Nephron (organoid): ENCODE measurements at regions not wholly inside any gene's neighbourhood (a gene's known extent, or its start where the extent isn't known, plus 50 kb on each side); places are given as distances from the start of the nearest gene placed in this dataset.

Source experiments
- H3K27ac Mint-ChIP-seq, 3 experiments: 2 replicates each; pipeline ENCODE4 v1.8.0; 2020; ENCODE audit warnings: mixed read lengths in 3 of 3, mild to moderate bottlenecking in 2 of 3, moderate library complexity in 1 of 3
- H3K27me3 Mint-ChIP-seq: 2 replicates; pipeline ENCODE4 v1.8.0; 2021; ENCODE audit warnings: low read depth, mild to moderate bottlenecking, moderate library complexity, mixed read lengths
- H3K36me3 Mint-ChIP-seq: 2 replicates; pipeline ENCODE4 v1.8.0; 2020; ENCODE audit warnings: low read depth, mixed read lengths
- H3K4me1 Mint-ChIP-seq: 2 replicates; pipeline ENCODE4 v1.8.0; 2020; ENCODE audit warnings: mixed read lengths
- H3K4me3 Mint-ChIP-seq, 3 experiments: 2 replicates each; pipeline ENCODE4 v1.8.0; 2020; ENCODE audit warnings: mild to moderate bottlenecking in 3 of 3, mixed read lengths in 3 of 3, moderate library complexity in 2 of 3
- H3K9me3 Mint-ChIP-seq: 2 replicates; pipeline ENCODE4 v1.8.0; 2020; ENCODE audit warnings: mixed read lengths
- CTCF ChIP-seq, 3 experiments: fragments of 200-600 bp; sonication (generic); IDR thresholded peaks; one replicate each; pipeline ENCODE4 v1.5.0; 2021; ENCODE audit warnings: antibody characterized with exemption in 3 of 3; ENCODE audit not compliant: unreplicated experiment in 3 of 3

GRCh38 chr20:17836303-17836861, 132.2 kb downstream of the SNX5 start:
- no peak for TF ChIP-seq CTCF (IDR thresholded peaks at IDR 0.05; ENCODE audit: unreplicated experiment in 3 of 3)

GRCh38 chr20:17835934-17836300, 132.7 kb downstream of the SNX5 start:
- TF ChIP-seq CTCF (IDR thresholded peaks at IDR 0.05; ENCODE audit: unreplicated experiment in 3 of 3) = no peak
- Mint-ChIP-seq H3K36me3 (no peaks in the 10 kb centered on the region), H3K27ac (peak overlapping the region; percentile 70 to 96 (median 95)), H3K4me3 (peak overlapping the region in 2 of 3 experiments; percentile 19 to 29), H3K27me3 (peaks cover 4% of the 10 kb centered on the region), H3K9me3 (no peaks in the 10 kb centered on the region), H3K4me1 (peaks cover 42% of the 10 kb centered on the region)

More at GRCh38 chr20:17836303-17836861, 132.2 kb downstream of the SNX5 start:
- H3K4me1 Mint-ChIP-seq = peaks cover 46% of the 10 kb centered on the region
- H3K27ac Mint-ChIP-seq = peak overlapping the region; percentile 70 to 96 (median 95)
- H3K9me3 Mint-ChIP-seq = no peaks in the 10 kb centered on the region
- H3K27me3 Mint-ChIP-seq = peaks cover 4% of the 10 kb centered on the region
- H3K36me3 Mint-ChIP-seq = no peaks in the 10 kb centered on the region
- H3K4me3 Mint-ChIP-seq = peak overlapping the region in 2 of 3 experiments; percentile 19 to 29

- Mint-ChIP-seq H3K27me3 (peaks cover 4% of the 10 kb centered on the region), H3K36me3 (no peaks in the 10 kb centered on the region), H3K4me1 (peaks cover 41% of the 10 kb centered on the region), H3K27ac (peak overlapping the region; percentile 61 to 96 (median 95)), H3K9me3 (no peaks in the 10 kb centered on the region), H3K4me3 (peak overlapping the region in 1 of 3 experiments; percentile 29)
- no peak for TF ChIP-seq CTCF (IDR thresholded peaks at IDR 0.05; ENCODE audit: unreplicated experiment in 3 of 3)
These were observed 133.2 kb downstream of the SNX5 start for GRCh38 chr20:17835240-17835933.

GRCh38 chr20:17834804-17835203, 133.8 kb downstream of the SNX5 start:
- Mint-ChIP-seq H3K27ac (peak overlapping the region in 2 of 3 experiments; percentile 85 to 96), H3K4me1 (peaks cover 41% of the 10 kb centered on the region), H3K36me3 (no peaks in the 10 kb centered on the region), H3K27me3 (peaks cover 5% of the 10 kb centered on the region), H3K4me3 (no peak overlapping the region), H3K9me3 (no peaks in the 10 kb centered on the region)
- no peak for TF ChIP-seq CTCF (IDR thresholded peaks at IDR 0.05; ENCODE audit: unreplicated experiment in 3 of 3)

- Mint-ChIP-seq H3K27ac (peak overlapping the region in 1 of 3 experiments; percentile 61), H3K9me3 (no peaks in the 10 kb centered on the region), H3K4me1 (peaks cover 31% of the 10 kb centered on the region), H3K36me3 (no peaks in the 10 kb centered on the region), H3K4me3 (no peak overlapping the region), H3K27me3 (peaks cover 8% of the 10 kb centered on the region)
- no peak for TF ChIP-seq CTCF (IDR thresholded peaks at IDR 0.05; ENCODE audit: unreplicated experiment in 3 of 3)
These were observed 133.4 kb downstream of the BANF2 start for GRCh38 chr20:17833036-17833674.
